Vagina (tissue), 2 donors: ENCODE measurements at regions not wholly inside any gene's neighbourhood (a gene's known extent, or its start where the extent isn't known, plus 50 kb on each side); places are given as distances from the start of the nearest gene placed in this dataset.

Experiments used
- DNase-seq, 2 donors: peaks; one replicate each; pipeline ENCODE4 v3.0.0-alpha.2; 2017; ENCODE audit errors: extremely low spot score in 2 of 2
- H3K27ac ChIP-seq: fragments of 200-600 bp; sonication (generic); one replicate; pipeline ENCODE4 v1.5.1; 2019
- H3K27me3 ChIP-seq: fragments of 200-600 bp; sonication (generic); one replicate; pipeline ENCODE4 v1.5.1; 2019
- H3K36me3 ChIP-seq, 2 donors: fragments of 200-600 bp; sonication (generic); one replicate each; pipeline ENCODE4 v1.5.1; 2017 to 2019
- H3K4me1 ChIP-seq: fragments of 200-600 bp; sonication (generic); one replicate; pipeline ENCODE4 v1.5.1; 2019
- H3K4me3 ChIP-seq, 2 donors: fragments of 200-600 bp; sonication (generic); 1 replicate in 1 of 2; 2 replicates in 1 of 2; pipeline ENCODE4 v1.5.1; 2016 to 2019
- H3K9me3 ChIP-seq: fragments of 200-600 bp; sonication (generic); one replicate; pipeline ENCODE4 v1.5.1; 2019
- POLR2A ChIP-seq, 2 donors: fragments of 450-650 bp; IDR thresholded peaks; one replicate each; pipeline ENCODE4 v1.6.1; 2017; ENCODE audit warnings: antibody characterized with exemption in 2 of 2, mild to moderate bottlenecking in 2 of 2, moderate library complexity in 2 of 2
- POLR2AphosphoS5 ChIP-seq, 2 donors: sonication (generic); formaldehyde crosslinking; IDR thresholded peaks; one replicate each; pipeline ENCODE4 v1.9.0; 2017; ENCODE audit warnings: antibody characterized with exemption in 2 of 2, mild to moderate bottlenecking in 2 of 2, low read depth in 1 of 2; ENCODE audit not compliant: insufficient read depth in 1 of 2
- intact Hi-C: fragments of 100-400 bp; cut with DNase I; formaldehyde crosslinking; loops from one replicate; pipeline ENCODE4 v1.15.1; 2023
- TF ChIP-seq, protein P1 (sequence below), 3 experiments: fragments of 450-650 bp in 2 of 3; fragments of 200-600 bp in 1 of 3; sonication (generic) in 1 of 3; IDR thresholded peaks; one replicate each; pipeline ENCODE4 v1.5.1; 2017 to 2019; ENCODE audit warnings: antibody characterized with exemption in 3 of 3, mild to moderate bottlenecking in 2 of 3, moderate library complexity in 2 of 3

DNA sequence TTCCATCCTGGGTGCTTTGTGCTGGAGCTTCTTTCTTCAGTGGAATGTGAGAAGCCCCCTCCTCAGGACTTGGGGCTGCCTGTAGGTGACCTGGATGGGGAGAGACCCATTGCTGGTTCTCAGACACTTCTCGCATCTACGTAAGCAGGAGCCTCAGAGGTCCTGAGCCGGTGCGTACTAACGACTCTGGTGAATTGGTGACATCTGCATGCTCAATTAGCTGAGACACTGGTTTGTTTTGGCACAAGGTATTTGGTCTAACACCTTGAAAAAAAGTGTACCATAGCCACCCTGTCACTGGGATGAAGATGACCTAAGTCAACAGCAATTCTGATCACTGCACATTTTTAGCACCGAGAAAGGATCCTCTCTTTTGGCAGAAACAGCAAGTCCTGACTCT lies 57.7 kb downstream of the LRRC30 start:
- TF ChIP-seq POLR2A (IDR thresholded peaks at IDR 0.05) = no peak
- no peak for TF ChIP-seq POLR2AphosphoS5 (IDR thresholded peaks at IDR 0.05; ENCODE audit: insufficient read depth in 1 of 2, low read depth in 1 of 2)
- TF ChIP-seq, protein P1, sequence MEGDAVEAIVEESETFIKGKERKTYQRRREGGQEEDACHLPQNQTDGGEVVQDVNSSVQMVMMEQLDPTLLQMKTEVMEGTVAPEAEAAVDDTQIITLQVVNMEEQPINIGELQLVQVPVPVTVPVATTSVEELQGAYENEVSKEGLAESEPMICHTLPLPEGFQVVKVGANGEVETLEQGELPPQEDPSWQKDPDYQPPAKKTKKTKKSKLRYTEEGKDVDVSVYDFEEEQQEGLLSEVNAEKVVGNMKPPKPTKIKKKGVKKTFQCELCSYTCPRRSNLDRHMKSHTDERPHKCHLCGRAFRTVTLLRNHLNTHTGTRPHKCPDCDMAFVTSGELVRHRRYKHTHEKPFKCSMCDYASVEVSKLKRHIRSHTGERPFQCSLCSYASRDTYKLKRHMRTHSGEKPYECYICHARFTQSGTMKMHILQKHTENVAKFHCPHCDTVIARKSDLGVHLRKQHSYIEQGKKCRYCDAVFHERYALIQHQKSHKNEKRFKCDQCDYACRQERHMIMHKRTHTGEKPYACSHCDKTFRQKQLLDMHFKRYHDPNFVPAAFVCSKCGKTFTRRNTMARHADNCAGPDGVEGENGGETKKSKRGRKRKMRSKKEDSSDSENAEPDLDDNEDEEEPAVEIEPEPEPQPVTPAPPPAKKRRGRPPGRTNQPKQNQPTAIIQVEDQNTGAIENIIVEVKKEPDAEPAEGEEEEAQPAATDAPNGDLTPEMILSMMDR (IDR thresholded peaks at IDR 0.05) = no peak
- Histone ChIP-seq H3K36me3 (no peaks in the 10 kb centered on the region), H3K9me3 (no peaks in the 10 kb centered on the region), H3K4me1 (no peaks in the 10 kb centered on the region), H3K27me3 (no peaks in the 10 kb centered on the region), H3K4me3 (no peak overlapping the region), H3K27ac (no peak overlapping the region)
- no peak for DNase-seq
- intact Hi-C loops = no loop called here

DNA sequence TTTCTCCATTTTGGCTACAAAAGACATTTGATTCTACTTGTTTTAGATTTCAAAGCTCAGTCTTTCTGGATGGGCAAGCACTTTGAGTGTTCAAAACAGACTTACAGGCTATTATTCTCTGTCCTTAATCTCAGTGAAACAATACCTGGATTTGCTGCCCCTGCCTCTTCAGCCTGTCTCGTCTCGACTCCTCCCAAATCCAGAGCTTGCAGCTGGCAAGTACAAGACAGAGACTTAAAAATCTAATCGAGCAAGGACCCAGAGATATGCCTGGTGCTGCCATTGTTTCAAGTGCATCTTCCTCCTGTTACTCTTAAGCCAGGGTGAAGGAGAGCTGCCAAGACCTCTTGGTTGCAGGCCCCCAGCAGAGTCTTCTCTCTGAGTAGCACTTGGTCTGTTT lies 59.2 kb downstream of the LRRC30 start:
- Histone ChIP-seq H3K4me3 (no peak overlapping the region), H3K9me3 (no peaks in the 10 kb centered on the region), H3K36me3 (no peaks in the 10 kb centered on the region), H3K27ac (no peak overlapping the region), H3K4me1 (no peaks in the 10 kb centered on the region), H3K27me3 (no peaks in the 10 kb centered on the region)
- intact Hi-C loops = no loop called here
- TF ChIP-seq, protein P1 (IDR thresholded peaks at IDR 0.05) = no peak
- TF ChIP-seq POLR2A (IDR thresholded peaks at IDR 0.05) (no peak), POLR2AphosphoS5 (IDR thresholded peaks at IDR 0.05; ENCODE audit: insufficient read depth in 1 of 2, low read depth in 1 of 2) (no peak)
- DNase-seq = no peak

DNA sequence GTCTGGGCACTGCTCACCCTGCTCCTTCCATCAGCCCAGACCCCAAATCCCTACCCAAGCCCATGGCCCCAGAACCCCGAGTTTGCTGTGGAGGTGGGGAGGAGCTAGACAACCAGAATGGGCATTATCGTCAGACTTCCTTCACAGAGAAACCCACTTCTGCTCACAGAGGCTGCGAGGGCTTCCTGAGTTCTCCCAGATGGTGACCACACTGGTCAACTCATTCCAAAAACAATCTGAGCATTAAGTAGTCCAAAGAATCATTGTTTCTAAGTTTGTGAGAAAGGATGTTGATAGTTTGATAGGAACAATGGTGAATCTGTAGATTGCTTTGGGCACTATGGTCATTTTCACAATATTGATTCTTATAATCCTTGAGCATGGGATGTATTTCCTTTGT lies 60.2 kb downstream of the LRRC30 start:
- DNase-seq = no peak
- TF ChIP-seq, protein P1 (IDR thresholded peaks at IDR 0.05) = no peak
- TF ChIP-seq POLR2A (IDR thresholded peaks at IDR 0.05) (no peak), POLR2AphosphoS5 (IDR thresholded peaks at IDR 0.05; ENCODE audit: insufficient read depth in 1 of 2, low read depth in 1 of 2) (no peak)
- Histone ChIP-seq H3K27me3 (no peaks in the 10 kb centered on the region), H3K36me3 (no peaks in the 10 kb centered on the region), H3K27ac (no peak overlapping the region), H3K4me3 (no peak overlapping the region), H3K9me3 (no peaks in the 10 kb centered on the region), H3K4me1 (no peaks in the 10 kb centered on the region)
- intact Hi-C loops = no loop called here

DNA sequence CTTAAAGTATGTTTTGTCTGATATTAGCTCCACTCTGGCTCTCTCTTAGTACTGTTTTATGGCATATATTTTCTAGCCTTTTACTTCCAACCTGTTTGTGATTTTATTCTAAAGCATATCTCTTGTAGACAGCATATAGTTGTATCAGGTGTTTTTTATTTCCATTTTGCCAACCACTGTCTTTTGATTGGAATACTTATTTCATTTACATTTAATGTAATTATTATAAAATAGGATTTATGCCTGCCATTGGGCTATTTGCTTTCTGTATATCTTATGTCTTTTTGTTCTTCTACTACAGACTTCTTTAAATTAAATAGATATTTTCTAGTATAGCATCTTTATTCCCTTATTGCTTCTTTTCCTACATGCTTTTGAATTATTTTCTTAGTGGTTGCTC lies 67.3 kb downstream of the LRRC30 start:
- Histone ChIP-seq H3K4me3 (no peak overlapping the region), H3K36me3 (no peaks in the 10 kb centered on the region), H3K27ac (no peak overlapping the region), H3K9me3 (no peaks in the 10 kb centered on the region), H3K27me3 (no peaks in the 10 kb centered on the region), H3K4me1 (no peaks in the 10 kb centered on the region)
- TF ChIP-seq, protein P1 (IDR thresholded peaks at IDR 0.05) = no peak
- TF ChIP-seq POLR2A (IDR thresholded peaks at IDR 0.05) (no peak), POLR2AphosphoS5 (IDR thresholded peaks at IDR 0.05; ENCODE audit: insufficient read depth in 1 of 2, low read depth in 1 of 2) (no peak)
- no peak for DNase-seq
- intact Hi-C loops = no loop called here

DNA sequence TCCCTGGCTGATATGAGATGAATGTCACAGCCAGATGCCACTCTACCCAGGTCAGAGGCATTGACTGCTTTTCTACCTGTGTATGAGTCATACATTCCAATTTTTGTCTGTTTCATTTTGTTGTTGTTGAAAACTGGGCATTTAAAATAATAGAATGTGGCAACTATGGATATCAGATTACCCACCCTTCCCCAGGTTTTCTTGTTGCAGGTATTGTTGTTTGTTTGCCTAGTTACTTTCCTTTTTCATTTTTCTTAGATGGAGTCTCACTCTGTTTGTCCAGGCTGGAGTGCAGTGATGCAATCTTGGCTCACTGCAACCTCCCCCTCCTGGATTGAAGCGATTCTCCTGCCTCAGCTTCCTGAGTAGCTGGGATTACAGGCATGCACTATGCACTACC lies 70.2 kb downstream of the LRRC30 start:
- no peaks in the 10 kb centered on the region for H3K36me3 ChIP-seq
- no peaks in the 10 kb centered on the region for H3K27me3 ChIP-seq
- H3K4me1 ChIP-seq = no peaks in the 10 kb centered on the region
- H3K4me3 ChIP-seq = no peak overlapping the region
- intact Hi-C loops = no loop called here
- H3K27ac ChIP-seq = no peak overlapping the region
- TF ChIP-seq POLR2A (IDR thresholded peaks at IDR 0.05) = no peak
- TF ChIP-seq, protein P1 (IDR thresholded peaks at IDR 0.05) = no peak
- no peaks in the 10 kb centered on the region for H3K9me3 ChIP-seq
- no peak for DNase-seq
